GM20431 (cell line): ENCODE measurements at regions not wholly inside any gene's neighbourhood (a gene's known extent, or its start where the extent isn't known, plus 50 kb on each side); places are given as distances from the start of the nearest gene placed in this dataset.
"Not testable (repeated sequence)": the region's sequence is repeated elsewhere in the genome, so short reads cannot be mapped to it uniquely, and the experiment has no call there.

Source experiments
- in situ Hi-C: fragments of 300-500 bp; cut with MseI, MboI; formaldehyde crosslinking; loops from one replicate; pipeline ENCODE4 v1.15.0; 2020; ENCODE audit warnings: low sequenced_read_pairs; ENCODE audit not compliant: unreplicated experiment

DNA sequence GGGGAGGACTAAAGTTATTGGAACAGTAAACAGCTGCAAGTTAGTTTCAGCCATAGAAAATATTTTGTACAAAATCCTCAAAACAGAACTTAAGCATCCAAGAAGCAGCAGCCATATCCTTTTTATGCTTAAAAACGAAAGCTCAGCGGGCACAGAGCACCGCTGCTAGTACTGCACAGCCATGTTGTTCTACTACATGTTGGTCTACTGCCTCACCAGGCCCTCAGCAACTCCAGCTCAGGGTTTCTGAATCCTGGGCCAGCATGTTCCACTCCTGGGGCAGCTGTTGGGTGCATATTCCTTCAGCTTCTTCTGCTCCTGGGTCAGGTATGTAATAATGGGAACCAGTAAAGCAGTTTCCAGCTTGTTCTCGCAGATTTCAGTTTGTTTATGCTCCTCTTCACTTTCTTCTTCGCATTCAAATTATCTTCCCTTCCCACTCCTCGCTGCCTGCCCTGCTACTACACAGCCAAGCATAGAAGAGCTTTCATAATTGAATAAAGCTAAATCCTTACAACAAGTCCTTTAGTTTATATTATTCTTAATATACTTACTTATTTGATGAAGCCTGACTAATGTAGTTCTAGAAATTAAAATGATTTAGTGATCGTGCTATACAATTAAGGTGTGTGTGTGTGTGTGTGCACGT is 820.5 kb upstream of the ATXN8OS start:
- in situ Hi-C loops = no loop called here

- in situ Hi-C loops = no loop called here
These were observed 823.8 kb upstream of the ATXN8OS start for GRCh38 chr13:69283837-69284236.

GRCh38 chr13:69283301-69283700 is 824.3 kb upstream of the ATXN8OS start:
- in situ Hi-C loops = no loop called here

DNA sequence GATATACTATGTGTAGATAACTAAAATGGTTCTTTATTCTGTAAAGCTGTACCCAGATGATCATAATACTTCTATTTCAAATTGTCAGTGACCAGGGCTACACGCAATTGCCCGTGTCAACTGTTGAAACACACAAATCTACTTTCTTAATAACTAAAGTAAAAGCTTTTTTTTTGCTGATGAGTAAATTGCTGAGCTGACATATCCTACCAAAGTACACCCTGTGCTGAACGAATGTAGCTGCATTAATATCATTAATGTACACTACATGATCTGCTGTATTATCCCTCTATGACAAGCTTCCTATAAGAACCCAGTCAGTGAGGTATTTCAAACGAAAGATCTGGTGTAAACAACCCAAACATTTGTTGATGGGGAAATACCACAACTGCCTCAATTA is 827.2 kb upstream of the ATXN8OS start:
- in situ Hi-C loops = no loop called here

- in situ Hi-C loops = no loop called here
These were observed 828.4 kb upstream of the ATXN8OS start for GRCh38 chr13:69279213-69279612.

GRCh38 chr13:69274231-69274630 is 833.4 kb upstream of the ATXN8OS start:
- in situ Hi-C loops = no loop called here

DNA sequence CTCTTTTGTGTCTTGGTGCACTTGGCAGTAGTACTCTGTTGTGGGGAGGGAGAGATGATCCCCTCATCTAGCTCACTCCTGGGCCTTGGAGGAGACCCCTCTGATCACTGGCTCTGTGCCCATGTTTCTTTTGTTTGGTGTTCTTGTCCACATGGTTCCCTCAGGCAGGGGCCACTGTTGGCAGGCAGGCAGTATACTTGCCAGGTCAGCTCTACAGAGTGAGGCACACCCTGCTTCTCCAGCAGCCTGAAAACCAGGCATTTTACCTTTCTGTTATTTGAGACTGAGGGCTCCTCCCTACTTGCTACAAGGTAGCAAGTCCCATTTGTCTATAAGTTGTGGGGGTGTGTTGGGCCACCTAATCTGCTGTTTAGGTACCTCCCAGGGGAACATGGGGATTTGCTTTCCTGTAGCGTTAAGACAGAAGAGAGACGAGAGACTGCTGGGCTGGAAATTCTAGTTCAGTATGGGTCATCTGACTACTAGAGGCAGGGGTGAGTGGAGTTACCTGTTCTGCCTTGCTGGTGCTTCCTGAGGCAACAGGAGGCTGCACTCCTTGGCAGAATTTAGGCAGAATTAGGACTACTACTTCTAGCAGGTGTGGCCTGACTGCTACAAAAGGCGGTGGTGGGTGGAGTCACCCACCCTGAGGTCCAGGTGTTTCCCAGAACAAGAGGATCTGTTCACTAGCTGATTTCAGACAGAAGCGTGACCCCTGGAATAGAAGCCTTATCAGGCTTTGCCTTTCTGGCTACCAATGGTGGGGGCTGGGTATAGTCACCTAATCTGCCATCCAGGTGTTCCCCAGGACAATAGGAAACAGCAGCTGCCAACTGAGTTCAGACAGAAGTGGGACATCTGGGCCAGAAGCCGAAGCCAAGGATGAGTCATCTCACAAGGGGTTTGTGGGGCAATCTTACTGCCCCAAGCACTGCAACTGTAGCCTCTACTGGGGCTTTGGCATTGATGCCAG is 843.0 kb upstream of the ATXN8OS start:
- in situ Hi-C loops = no loop called here

GRCh38 chr13:69243366-69243765 is 864.3 kb upstream of the ATXN8OS start:
- in situ Hi-C loops = no loop called here

DNA sequence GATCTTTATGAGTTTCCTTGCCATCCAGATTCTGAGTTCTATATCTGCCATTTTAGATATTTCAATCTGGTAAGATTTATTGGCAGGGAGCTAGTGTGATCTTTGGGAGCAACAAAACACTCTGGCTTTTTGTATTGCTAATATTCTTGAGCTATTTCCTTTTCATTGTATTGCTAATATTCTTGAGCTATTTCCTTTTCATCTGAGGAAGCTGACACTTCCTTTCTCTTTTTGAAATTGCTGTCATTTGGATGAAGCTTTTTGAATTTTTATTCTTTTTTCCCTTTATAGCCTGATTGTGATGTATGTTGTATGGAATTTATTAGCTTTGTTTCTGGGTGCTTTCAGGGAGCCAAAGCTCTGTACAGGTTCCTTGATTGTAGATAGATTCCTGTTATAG is 873.5 kb upstream of the ATXN8OS start:
- in situ Hi-C loops = no loop called here

GRCh38 chr13:69226427-69226826 is 881.2 kb upstream of the ATXN8OS start:
- in situ Hi-C loops = no loop called here

DNA sequence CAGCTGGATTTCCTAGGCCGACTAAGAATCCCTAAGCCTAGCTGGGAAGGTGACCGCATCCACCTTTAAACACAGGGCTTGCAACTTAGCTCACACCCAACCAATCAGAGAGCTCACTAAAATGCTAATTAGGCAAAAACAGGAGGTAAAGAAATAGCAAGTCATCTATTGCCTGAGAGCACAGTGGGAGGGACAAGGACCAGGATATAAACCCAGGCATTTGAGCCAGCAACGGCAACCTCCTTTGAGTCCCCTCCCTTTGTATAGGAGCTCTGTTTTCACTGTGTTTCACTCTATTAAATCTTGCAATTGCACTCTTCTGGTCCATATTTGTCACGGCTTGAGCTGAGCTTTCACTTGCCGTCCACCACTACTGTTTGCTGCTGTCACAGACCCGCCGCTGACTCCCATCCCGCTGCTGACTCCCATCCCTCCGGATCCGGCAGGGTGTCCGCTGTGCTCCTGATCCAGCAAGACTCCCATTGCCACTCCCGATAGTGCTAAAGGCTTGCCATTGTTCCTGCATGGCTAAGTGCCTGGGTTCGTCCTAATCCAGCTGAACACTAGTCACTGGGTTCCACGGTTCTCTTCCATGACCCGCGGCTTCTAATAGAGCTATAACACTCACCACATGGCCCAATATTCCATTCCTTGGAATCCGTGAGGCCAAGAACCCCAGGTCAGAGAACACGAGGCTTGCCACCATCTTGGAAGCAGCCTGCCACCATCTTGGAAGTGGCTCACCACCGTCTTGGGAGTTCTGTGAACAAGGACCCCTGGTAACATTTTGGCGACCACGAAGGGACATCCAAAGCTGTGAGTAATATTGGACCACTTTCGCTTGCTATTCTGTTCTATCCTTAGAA is 885.8 kb upstream of the ATXN8OS start:
- in situ Hi-C loops = not testable (repeated sequence)

GRCh38 chr13:69213396-69213795 is 894.2 kb upstream of the ATXN8OS start:
- in situ Hi-C loops = no loop called here

DNA sequence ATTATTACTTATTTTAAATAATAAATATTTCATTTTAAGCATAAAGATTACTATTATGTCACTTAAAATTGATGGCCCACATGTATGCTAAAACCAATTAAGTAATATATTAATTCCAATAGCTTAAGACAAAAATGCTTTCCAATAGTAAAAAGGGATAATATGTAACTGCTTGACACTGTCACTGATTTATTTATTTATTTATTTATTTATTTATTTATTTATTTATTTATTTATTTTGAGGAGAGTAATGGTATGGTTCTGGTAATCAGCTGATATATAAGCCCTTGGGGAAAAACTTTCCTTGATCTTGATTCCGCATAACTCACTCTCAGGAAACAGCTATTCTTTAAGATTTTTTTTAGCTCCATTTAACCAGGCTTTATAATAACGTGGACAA is 903.0 kb upstream of the ATXN8OS start:
- in situ Hi-C loops = no loop called here

DNA sequence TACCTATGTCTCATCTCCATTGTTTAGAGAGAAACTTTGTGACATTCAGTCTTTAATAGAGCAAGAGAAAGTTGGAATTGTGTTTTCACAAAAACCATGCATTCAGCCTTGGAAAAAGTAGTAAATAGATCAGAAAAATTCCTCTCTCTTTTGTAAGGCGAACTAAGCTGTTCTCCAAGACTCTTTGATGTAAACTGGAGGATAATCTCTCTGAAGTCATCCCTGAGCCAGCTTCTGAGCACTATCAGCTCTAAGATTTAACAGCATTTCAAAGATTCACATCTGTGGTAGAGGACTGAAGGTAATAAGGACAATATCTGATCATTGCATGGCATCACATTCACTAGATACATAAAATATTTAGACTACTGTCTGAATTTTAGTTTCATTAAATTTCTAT is 904.6 kb upstream of the ATXN8OS start:
- in situ Hi-C loops = no loop called here

DNA sequence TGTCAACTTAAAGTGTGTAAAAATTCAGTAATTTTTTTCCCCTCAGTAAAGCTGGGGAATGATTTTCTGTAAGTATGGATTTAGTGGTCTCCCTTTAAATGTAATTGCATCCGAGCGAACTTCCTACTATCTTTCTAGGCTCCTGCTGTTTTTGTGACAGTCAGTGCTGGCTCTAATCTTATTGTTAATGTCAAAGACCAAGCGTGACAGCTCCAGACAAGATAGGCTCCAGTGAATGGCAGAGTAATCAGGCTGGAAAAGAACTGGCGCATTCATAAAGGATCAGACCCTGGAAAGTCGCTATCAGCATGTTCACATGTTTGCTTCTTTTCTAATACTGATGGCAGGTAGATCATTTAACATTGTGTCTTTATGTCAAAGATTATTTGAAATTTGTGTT is 908.0 kb upstream of the ATXN8OS start:
- in situ Hi-C loops = no loop called here

- in situ Hi-C loops = no loop called here
These were observed 908.9 kb upstream of the ATXN8OS start for GRCh38 chr13:69198706-69199105.

DNA sequence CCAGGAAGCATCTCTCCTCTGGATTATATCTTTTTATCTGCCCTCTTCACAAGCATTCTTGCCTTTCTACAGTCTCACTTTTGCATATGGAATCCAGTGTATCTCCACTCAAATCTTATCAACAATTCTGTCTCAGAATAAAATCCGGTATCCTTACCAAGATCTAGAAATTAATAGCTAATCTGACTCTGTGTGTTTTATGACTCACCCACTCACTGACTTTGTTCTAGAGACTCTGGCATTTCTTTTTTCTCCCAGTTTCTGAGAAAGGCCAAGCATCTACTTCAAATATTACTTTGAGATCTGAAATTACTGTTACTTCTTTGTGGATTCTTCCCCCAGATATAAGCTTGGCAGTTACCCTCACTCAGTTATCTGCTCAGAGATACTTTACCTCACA is 913.5 kb upstream of the ATXN8OS start:
- in situ Hi-C loops = no loop called here

GRCh38 chr13:69180034-69180433 is 927.6 kb upstream of the ATXN8OS start:
- in situ Hi-C loops = no loop called here

GRCh38 chr13:69178000-69178399 is 929.6 kb upstream of the ATXN8OS start:
- in situ Hi-C loops = no loop called here

DNA sequence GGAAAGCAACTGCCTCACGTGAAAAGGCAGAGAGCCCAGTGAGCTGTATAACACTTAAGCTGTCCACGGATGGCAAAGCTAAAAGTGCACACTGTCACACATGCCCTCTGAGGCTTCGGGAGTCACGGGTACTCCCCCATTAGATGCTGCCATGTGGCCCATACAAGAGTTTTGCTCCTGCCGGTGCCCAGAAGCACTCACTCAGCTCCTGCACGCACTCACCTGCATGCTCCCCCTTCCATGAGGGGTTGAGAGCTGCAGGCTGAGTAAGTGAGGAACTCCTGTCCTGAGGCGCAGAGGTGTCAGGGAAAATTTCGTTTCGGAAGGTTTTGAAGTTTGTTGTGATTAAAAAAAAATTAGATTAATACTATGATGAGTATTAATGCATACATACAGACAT is 939.2 kb upstream of the ATXN8OS start:
- in situ Hi-C loops = no loop called here

DNA sequence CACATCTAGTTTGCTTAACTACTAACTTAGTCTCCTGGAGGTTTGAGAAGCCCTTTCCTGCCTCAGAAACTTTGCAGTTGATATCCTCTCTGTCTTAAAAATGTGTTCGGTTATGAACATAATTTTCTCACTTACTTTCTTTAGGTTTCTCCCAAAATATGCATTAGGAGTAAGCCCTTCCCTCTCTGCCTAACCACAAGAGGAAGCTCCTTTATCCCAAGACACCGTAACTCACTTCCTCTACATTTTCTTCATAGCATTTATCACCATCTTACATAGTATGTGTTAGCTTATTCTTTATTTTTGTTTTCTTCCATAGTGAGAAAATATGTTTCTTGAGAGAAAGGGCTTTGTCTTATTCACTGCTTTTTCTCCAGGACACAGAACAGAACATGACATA is 952.5 kb upstream of the ATXN8OS start:
- in situ Hi-C loops = no loop called here
